ENCODE measurements at regions not wholly inside any gene's neighbourhood (a gene's known extent, or its start where the extent isn't known, plus 50 kb on each side); places are given as distances from the start of the nearest gene placed in this dataset.

GRCh38 chr6:14337152-14337551 lies 219.6 kb downstream of the CD83 start:
- no peak for DNase-seq

GRCh38 chr6:14339172-14339571 lies 221.6 kb downstream of the CD83 start:
- no peak for DNase-seq

DNA sequence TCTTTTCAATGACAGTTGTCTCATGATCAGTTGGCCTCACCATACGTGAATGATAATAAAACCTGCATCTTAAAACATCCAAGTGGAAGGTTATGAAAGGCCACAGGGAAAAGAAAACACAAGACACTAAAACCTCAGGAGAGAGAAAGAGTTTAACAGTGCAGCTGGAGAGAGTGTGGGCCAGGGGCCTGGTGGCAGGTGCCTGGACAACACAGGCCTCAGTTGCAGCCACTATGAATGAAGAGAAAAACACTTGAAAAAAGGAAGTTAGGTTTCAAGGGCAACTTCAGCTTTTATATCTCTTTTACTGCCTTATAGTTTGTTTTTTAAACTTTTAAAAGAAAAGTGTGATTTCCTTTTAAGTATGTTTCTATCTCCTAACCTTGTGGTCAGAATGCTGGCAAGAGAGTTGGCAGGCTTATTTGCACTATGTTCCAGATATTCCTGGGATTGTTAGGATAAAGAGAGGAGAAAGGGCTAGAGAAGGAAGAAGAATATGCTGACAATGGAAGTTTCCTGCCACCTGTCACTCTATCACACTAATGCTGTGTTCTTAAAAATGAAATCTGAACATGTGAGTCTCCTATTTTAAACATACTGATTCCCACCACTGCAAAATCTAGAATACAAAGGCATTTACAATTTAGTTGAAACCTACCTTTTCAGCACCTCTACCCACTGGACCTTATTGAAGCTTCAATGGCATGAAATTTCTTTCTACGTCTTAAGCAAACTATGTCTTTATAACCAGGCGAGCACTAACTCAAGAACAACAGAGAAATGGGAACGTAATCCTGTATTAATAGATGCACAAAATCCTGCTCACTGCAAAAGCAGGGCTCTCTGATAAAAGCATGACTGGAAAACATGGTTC lies 222.4 kb downstream of the CD83 start:
- no peak for DNase-seq

DNA sequence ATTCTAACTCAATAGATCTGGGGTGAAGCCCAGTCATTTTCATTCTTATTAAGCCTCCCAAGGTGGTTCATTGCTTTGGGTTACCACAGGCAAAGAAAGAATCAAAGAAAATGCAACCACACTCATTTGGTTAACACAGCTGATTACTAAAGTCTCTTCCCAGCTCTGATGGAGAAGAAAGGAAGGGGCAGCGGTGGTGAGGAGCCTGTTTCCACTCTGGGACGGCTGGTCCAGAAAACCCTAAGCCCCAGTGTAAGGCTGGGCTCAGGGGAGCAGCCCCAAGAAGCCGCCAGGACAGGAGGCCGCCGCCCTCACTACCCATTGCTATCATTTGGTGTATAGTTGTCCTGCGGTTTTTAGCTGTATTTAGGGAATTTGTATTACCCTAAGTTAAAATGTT lies 226.9 kb downstream of the CD83 start:
- DNase-seq: no peak

- DNase-seq: no peak
Observed at GRCh38 chr6:14348389-14348788, 230.8 kb downstream of the CD83 start.

DNA sequence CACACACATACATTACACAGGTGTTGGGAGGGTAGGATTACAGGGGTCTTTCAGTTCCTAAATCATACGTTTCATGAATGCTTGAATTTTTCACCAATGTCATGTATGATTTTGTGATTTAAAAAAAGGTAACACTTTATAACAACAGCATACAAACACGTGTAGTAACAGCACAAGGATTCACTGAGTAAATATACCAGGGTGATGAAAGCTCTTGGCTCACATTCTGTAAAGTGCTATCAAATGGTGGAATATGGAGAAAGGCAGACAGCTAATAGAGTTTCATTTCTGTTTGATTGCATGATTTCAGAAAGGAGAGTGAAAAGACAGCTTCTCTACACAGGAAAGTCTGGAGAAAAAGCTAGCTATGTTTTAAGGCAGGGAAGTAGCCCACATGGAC lies 231.9 kb downstream of the CD83 start:
- no peak for DNase-seq

- DNase-seq: no peak
Observed at GRCh38 chr6:14350210-14350609, 232.6 kb downstream of the CD83 start.

- no peak for DNase-seq
Observed at GRCh38 chr6:14353281-14353680, 235.7 kb downstream of the CD83 start.

DNA sequence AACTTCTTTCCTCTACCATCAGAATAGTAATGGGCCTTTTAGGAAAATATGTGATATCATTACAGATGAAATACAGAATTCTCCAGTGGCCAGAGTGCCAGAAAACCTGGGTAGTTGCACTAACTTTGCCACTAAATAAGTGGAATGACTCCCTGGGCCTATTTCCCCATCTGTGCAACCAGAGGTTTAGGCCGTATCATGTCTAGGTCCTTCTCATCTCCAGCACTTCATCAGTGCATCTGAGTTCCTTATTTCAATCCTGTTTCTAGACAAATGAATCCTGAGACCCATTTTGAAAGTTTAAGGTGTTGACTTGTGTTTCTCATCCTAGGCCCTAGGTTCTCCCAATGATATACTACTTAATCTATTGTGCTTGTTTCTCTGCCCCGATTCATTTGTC lies 236.2 kb downstream of the CD83 start:
- DNase-seq: no peak

- no peak for DNase-seq
Observed at GRCh38 chr6:14354919-14355572, 237.5 kb downstream of the CD83 start.

GRCh38 chr6:14359438-14359837 lies 241.9 kb downstream of the CD83 start:
- DNase-seq: no peak

DNA sequence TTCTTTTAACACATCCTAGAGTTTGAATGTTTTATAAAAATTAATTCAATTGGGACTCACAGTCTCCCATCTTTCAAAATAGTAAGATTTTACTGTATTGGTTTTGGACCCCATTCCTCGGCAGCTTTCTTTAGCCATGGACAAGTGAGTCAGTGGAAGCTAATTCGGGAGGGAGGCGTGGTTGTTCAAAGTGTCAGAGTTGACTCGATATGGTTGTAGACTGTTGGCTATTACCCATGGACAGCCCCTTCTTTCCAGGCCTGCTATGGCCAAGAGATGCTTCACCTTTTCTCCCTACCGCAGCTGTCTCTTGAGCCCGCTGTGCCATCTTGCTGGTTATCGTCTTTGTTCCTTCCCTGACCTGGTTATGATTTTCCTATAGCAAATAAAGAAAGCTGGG lies 243.0 kb downstream of the CD83 start:
- DNase-seq: no peak

GRCh38 chr6:14361297-14361696 lies 243.7 kb downstream of the CD83 start:
- no peak for DNase-seq

DNA sequence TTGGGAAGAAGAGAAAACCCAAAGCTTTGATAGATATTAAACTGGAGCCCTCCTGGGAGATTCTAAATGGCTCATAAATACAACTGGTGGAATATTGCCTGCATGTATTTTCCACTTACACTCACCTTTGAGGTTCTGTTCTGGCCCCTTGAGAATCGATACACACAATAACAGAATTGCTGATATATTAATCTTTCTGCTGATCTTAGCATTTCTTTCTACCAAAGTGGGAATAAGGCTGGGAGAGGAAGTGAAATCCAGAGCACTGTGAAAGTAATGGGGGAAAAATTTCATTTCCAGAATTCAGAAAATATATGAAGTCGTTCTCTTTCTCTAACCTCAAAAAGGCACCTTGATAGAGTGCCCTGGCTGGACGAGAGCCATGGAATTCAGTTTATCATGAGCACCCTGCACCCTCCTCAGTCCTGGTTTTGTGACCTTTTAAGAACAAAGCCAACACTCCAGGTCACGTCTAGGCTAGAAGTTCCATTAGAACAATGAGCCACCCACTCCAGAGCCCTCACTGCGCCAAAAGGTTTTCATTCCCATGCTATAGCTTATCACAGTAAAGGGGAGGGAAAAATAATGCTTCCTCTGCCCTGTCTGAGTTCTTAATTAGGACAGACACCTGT lies 244.5 kb downstream of the CD83 start:
- no peak for DNase-seq

GRCh38 chr6:14364370-14364769 lies 246.8 kb downstream of the CD83 start:
- DNase-seq: no peak

GRCh38 chr6:14365393-14365792 lies 247.8 kb downstream of the CD83 start:
- DNase-seq: no peak

DNA sequence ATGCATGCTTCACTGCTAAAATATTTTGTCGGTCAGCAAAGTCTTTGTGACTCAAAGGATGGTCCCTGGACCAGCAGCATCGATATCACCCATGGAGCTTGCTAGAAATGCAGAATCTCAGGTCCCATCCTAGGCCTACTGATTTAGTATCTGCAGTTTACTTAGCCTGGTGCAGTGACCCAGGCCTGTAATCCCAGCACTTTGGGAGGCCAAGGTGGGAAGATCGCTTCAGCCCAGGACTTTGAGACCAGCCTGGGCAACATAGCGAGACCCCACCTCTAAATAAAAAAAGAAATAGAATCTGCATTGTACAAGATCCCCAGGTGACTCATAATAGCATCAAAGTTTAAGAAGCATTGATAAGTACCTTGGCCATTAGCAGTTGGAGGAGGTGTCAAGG lies 248.7 kb downstream of the CD83 start:
- no peak for DNase-seq

GRCh38 chr6:14366872-14367271 lies 249.3 kb downstream of the CD83 start:
- no peak for DNase-seq

- no peak for DNase-seq
Observed at GRCh38 chr6:14367296-14367695, 249.7 kb downstream of the CD83 start.

DNA sequence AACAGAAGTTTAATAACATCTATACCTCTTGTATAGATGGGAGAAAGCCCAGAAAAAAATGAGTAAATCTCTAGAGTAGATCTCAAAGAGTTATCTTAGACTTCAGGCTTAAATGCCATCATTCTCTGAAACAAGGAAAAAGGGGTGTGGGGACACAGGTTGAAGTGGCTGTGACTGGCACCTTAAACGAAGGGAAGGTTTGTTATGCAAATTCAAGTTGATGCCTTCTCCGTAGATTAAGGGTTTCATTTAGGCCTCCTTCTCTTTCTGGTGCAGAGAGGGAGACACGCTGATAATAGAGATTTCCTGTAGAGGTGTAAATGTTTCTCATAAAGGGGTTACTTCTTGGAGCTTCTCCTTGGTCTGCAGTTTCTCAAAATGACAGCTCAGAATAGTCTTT lies 252.1 kb downstream of the CD83 start:
- DNase-seq: no peak

- no peak for DNase-seq
Observed at GRCh38 chr6:14371530-14371929, 254.0 kb downstream of the CD83 start.

GRCh38 chr6:14372734-14373489 lies 255.3 kb downstream of the CD83 start:
- no peak for DNase-seq
